Stimulated activated CD4-positive, alpha-beta T cell treated with anti-CD3 and anti-CD28 coated beads, Interleukin-15, amount 100 ng/mL, for 1 hour (primary cell): ENCODE measurements at regions not wholly inside any gene's neighbourhood (a gene's known extent, or its start where the extent isn't known, plus 50 kb on each side); places are given as distances from the start of the nearest gene placed in this dataset.

Experiments used
- DNase-seq, 2 donors: peaks; one replicate each; pipeline ENCODE4 v3.0.0-alpha.2; 2020; ENCODE audit warnings: low read depth in 1 of 2, low spot score in 1 of 2

DNA sequence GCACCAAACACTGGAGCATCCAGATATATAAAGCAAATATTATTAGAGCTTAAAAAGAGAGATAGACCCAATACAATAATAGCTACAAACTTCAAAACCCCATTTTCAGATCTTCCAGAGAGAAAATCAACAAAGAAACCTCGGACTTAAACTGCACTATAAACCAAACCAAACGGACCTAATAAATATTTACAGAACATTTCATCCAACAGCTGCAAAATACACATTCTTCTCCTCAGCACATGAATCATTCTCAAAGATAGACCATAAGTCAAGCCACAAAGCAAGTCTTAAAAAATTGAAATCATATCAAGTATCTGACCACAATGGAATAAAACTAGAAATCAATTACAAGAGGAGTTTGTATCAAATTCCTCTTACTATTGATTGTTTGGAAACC lies 140.2 kb upstream of the OTOS start:
- no peak for DNase-seq

DNA sequence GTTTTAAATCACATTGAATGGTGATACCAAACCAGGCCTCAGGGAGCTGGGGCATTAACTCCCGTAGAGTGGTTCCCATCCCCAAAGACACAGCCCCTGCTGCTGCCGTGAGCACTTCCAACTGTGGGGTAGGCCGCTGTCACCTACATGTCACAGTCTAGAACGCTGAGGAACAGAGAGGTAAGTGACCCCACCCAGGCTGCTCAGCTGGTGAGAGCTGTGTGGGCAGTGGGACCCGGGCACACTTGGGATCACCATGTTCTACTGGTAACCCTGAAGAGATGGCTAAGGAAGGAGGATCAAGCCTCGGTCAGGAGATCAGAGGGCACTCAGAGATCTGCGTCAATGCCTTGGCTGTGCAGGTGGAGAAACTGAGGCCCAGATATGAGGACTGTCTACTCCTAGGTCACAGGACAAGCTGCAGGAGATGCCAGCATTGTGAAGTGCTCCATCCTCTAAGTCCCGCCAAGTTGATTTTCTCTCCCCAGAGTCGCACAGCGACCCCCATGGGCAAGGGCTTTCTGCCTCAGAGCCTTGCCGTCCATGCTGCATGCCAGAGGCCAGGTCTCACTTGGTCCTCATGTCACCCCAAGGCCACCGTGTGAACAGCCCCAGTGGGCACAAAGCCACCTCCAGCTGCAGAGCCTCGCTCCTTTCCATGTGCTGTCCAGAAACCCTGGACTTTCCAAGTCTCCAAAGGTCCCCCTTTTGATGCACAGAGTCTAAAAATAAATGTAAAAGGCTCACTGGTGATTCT lies 144.2 kb upstream of the OTOS start:
- DNase-seq = no peak

DNA sequence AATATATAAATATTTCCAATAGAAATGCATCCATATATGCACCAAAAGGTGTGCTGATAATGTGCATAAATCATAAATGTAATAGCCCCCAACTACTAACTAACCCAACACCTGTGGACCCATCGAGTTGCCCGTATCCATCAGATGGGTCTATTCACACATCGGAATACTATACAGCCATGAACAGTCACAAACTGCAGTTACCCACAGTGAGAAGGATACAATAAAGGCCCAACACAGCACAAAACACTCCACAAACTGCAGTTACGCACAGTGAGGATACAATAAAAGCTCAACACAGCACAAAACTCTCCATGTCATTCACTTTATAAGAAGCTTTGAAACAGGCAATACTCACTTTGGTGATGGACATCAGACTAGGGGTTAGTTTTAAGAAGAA lies 145.3 kb upstream of the OTOS start:
- DNase-seq = no peak

DNA sequence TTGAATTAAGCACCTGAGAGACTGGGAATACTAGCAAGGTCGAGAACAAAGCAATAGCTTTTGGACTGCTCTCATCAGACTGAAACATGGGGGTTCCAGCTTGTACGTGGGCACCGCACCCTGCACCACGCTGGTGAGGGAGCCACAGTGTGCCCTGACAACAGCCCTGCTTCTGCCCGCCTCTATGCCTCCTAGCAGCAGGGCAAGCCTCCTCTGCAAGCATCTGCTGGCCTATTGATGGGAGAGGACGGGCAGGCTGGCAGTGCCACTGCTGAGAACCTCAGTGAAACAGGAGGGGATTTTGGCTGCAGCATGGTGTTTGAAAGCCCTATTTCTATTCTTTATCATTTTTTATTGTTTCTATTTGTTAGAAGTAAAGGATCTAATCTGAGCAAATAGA lies 146.1 kb upstream of the OTOS start:
- no peak for DNase-seq

DNA sequence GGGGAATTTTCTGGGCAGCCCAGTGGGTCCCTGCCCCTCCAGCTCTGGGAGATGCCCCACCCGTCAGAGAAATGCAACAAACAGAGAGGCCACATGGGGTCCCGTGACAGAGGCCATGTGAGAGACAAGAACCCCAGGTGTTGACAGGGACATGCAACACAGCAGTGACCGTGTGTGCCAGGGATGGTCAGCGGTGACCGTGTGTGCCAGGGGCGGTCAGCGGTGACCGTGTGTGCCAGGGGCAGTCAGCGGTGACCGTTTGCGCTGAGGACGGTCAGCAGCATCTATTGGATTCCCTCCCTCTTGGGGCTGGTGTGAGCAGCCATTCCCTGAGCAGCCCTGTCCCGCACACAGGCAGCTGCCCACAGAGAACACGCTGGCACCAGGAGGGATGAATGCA lies 146.6 kb upstream of the OTOS start:
- no peak for DNase-seq

DNA sequence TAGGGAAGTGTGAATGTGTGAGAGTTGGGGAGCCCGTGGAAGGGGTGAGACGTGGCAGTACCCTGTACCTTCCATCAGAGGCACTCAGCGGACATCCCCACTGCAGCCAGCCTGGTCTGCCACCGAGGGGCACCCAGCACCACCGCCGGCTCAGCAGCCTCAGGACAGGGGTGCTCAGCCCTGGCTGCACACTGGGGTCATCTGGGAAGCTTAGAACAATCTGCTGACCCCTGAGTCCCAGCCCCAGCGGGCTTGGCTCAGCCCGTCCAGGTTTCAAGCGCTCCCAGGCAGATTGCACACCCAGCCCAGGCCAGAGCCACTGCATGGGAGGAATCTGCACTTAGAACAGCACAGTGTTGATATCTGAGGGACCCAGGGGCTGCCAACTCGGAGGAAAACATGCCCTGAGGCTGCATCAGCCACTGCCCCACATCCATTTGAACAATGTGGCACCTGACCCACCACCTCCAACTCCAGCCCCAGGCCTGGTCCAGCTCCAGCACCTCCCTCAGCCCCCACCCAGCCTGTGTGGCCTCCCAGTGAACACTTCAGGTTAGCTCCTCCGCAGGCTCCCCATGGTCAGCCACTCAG lies 147.1 kb upstream of the OTOS start:
- no peak for DNase-seq

DNA sequence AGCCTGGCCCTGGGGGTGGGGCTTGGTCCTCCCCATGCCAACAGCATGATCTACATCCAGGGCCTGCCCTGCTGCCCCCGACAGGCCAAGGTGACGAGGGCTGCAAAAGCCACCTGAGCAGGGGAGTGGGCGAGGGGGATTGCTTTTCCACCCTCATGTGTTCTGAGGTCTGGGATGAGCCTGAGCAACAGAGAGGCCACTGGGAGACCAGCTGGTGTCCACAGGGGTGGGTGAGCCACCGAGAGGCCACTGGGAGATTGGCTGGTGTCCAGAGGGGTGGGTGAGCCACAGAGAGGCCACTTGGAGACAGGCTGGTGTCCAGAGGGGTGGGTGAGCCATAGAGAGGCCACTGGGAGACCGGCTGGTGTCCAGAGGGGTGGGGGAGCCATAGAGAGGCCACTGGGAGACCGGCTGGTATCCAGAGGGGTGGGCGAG lies 147.4 kb upstream of the GPC1 start:
- no peak for DNase-seq

DNA sequence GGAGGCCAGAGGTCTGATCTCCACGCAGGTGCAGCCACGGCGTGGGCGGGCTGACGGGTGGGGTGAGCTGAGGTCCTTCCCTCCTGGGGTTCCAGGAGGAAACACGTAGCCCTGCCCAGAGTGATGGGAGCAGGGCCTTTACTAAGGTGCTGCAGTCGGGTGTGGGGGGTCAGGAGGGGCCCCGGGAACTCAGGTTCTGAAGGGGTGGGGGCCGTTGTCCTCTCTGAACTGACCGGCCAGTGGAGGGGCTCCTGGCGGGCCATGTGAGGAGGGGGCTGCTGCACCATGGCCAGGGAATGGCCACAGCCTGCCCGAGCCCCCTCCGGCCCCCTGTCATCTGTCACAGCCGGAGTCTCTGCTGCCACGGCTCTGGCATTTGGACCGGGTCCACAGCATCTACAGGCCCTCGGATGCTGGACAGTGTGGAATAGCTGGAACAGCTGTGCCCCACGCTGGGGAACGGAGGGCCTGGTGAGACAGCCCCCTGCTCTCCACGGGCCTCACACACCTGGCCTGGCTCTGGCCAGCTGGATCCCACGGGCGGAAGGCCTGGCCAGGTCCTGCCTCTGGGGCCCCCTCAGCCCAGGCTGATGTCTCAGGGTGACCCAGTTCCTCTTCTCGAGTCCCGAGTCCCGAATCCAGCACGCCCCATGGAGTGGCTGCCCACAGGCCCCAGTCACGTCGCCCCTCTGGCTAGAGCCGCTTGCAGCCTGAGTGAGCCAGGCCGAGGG lies 145.6 kb upstream of the GPC1 start:
- DNase-seq = no peak

DNA sequence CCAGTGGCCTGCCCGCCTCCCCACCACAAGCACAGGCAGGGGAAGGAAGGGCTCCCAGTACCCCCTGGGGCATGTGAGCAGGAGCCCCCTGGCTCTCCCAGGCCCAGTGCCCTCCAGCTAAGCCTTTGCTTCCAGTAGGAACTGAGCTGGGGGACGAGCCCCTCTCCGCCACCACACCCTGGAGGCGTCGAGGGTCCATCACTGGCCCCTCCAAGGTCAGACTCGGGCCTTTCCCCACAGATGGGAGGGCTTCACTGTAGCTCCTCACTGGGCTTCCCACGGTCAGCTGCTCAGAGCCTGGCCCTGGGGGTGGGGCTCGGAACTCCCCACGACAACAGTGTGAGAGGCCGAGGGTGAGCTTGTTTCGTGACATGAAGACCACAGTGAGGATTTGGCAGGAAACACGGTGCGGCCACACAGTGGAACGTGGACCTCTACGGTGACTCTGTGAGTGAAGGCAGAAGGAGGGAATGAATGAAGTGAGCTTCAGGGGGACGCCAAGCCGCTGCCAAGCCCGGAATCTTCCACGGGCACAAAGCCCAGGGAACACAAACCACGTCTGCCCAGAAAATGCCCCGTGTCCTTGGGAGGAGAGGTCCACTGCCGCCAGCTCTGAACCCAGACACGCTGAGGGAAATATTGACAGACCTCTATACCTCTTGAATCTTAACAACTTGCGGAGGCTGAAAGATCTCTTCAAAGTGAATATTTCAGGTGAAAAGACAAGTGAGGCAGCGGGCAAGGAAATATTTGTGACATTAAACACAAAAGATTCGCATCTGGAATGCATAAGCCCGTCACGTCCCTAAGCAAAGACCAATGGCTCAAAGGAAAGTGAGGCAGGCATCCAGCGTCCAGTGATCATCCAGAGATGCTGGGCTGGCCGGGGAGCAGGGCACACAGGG lies 144.8 kb upstream of the GPC1 start:
- no peak for DNase-seq

DNA sequence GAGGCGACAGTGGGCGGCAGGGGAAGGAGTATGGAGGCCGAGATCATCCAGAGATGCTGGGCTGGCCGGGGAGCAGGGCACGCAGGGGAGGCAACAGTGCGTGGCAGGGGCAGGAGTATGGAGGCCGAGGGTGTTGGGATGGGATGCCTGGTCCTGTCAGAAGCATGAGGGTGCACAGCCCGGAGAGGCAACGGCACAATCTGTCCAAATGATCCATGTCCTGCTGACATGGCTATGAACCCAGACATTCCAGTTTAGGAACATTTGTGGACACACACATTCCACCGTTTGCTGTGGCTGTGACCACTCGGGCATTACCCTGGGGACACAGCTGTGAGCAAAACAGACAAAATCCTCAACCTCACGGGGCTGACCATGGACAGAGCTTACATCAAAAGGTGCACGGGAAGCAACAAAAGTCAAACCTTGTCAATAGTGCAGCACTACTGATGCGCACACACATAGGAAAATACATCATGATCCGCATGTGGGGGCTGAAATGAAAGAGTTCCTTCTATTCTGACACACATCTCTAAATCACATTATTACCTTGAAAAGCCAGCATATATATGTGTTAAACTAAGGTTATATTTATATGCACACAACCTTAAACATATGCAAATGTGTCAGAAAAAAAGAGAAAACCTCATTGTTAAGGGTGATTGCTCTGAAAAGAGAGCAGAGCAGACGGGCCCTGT lies 144.0 kb upstream of the GPC1 start:
- DNase-seq = no peak

DNA sequence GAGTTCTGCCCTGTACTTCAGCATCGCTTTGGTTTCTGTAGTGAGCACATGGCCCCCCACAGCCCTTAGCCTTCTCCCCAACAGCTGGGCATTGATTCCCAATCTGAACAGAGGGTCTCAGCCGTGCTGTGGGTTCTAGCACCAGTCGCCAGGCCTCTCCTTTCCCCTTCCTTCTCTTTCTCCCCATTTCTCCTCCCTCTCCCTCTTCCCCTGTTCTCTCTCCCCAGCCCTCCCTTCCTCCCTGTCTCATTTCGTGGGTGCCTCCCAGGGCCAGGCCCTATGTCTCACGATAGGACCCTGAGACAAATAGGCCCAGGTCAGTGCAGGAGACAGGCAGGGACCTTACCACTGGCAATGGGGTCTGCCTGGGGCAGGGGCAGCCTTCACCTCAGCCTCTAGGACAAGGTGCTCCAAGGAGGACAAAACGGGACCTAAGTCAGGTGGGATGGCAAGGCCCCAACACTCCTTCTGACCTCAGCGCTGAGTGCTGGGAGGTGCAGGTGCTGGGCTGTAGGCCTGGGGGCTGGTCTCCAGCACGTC lies 143.4 kb upstream of the GPC1 start:
- DNase-seq = no peak

DNA sequence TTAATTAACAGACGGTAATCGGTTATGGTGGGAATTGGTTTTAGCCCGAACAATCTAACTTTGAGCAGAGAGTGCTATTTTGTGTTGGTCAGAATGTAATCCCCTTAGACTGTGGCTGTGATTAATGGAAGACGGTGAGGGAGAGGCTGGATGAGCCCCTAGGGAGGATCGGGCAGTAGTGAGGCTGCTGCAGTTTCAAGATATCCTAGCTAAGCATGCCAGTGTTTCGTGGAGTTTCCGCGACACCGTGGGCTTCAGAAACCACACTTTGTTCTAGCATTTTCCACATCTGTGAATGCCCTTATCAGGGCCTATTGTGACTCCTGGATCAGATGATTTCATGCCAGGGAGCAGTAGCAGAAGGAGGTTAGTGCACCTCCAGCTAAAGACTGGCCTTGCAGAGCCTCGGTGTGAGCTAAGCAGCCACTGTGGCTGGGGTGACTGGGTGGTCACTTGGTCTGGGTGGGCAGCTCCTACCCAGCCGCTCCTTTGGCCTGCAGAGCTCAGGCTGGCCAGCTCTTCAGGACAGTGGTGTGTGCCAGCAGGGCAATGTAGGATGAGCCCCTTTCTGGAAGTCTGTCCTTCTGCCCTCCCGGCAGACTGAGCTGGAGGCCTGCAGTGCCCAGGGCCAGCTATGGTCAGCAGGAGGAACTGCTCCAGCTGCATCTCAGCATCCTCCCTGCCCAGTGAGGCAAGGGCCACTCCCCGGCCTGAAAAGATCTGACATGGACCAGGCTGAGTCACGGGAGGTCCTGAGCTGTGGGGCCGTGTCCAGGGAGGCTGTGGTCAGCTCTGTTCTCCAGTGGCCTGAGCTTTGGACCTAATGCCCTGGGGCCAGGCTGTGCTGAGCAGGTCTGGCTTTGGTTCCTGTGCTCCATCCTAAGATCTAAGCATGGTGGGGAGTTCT lies 142.6 kb upstream of the GPC1 start:
- DNase-seq = no peak

DNA sequence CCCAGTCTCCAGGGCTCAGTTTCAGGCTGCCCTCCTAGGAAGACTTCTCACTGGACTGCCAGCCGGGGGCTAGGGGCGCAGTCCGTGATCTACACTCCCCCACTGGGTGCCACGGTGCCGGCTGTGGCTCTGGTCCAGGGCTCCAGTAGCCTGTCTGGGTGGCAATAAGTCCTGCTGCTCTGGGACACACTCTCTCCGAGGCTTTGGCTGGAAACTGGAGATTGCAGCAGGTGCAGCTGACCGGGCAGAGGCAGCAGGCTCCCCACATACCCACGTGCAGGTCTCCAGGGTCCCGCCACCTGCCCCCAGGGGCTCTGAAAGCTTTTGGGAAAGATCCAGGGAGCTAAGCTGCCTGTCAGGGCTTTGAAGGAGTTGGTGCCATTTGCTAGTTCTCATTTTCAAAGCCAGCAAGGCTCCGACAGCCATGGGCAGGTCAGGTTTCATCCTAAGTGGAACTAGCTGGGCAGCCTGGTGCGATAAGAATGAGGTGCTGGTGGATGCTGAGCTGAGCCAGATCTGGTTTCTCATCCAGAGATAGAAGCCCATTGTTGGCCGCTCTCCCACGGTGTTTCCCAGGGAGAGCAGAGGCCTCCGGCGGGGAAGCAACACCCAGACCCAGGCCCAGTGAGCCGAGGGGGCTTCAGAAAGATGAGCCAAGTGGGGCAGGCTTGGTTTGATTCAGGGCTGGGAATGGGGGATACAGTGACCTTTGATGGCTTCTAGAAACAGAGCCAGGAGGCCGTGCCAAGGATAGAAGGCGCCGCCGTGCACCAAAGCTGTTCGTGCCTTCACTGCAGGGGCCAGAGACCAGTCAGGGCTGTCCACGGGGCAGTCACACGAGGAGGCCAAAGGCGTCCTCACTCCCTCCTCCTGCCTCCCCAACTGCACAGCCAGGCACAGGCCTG lies 141.7 kb upstream of the GPC1 start:
- no peak for DNase-seq

DNA sequence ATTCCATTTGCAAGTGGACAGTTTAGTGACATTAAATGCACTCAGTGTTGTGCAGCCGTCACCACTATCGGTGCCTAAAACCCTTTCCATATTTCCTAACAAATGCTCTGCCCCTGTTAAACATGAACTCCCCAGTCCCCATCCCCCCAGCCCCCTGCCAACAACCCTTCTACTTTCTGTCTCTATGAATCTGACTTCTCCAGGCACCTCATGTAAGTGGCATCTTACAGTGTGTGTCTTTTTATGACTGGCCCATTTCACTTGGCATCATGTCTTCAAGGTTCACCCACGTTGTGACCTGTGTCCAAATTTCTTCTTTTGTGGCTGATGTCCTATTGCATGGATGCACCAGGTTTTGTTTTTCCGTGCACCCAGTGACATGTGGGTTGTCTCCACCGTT lies 140.9 kb upstream of the GPC1 start:
- DNase-seq = no peak

DNA sequence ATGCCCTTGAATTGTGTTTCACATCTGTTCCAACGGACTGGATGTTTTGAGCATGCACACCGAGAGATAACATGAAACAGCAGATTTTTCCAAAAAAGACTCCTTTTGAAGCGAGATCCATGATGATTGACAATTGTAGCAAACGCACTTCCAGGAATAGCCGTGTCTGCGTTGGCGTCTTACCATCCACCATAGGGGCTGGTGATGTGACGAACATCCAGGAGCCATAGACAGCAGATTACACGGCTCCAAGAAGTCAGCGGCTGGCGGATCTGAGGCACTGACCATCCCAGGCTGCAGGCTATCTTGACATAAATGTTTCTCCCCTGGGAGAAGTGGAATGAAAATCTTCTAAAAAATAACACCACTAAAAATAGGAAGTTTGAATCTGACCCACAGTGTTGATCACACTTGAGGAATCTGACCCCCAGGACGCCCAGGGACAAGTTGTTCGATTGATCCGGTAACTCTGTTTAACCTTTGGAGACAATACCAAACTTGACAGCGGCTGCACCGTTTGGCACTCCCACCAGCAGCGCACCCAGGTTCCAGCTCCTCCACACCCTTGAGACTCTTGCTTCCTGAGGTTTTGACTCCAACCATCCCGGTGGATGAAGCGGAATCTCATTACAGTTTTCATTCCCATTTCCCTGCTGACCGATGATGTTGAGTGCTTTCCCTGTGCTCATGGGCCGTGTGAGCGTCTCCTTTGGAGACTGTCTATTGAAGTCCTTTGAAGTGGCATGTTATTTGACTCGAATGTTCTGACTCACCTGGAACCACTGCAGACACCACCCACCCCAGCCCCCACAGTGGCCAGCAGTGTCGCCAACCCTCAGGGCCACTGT lies 140.0 kb upstream of the GPC1 start:
- DNase-seq = no peak

DNA sequence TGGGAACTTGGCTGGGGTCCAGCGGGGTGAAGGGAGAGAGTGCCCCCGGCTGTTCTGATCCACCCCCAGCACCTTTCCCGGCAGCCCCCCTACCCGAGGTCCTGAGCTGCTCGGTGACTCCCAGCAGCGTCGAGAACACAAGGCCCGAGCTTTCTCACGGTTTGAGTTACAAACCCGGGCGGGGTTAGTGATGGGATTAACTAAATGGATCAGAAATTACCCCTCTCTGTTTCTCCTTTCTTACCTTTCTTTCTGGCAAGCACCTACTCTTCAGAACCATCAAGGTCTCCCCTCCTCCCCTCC lies 139.4 kb upstream of the GPC1 start:
- DNase-seq = no peak

DNA sequence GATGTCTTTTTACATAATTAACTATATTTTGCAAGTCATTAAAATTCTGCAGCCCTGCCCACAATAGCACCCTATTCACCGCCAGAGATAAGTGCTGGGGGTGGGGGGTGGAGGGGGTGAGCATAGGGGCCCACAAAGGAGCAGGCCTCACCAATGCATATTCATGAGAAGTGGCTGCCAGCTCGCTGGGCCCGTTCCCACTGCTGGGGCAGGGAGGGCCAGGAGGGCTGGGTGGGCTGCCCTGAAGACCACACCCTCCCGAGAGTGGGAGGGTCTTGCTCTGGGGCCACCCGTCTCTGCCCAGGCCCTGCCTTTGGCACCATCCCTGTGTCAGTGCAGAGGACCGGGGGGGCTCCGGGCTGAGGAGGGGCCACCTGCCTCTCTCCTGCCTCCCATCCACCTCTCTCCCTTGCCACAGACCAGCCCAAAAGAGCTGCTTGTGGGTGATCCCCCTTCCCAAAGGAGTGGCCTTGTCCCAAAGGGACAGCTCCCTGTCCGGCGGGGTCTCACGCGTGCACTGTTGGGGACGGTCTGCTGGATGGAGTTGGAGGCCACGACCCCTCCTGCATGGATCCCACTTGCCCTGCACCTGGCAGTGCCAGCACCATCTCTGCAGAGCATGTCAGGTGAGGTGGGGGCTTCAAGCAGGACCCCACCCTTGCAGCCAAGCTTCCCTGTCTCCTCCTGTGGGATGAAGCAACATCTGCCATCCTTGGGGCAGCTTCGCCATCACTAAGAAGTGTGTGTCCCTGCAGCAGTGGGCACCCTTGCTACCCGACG lies 138.8 kb upstream of the GPC1 start:
- no peak for DNase-seq
